RCC 7860 (cell line): ENCODE measurements at regions not wholly inside any gene's neighbourhood (a gene's known extent, or its start where the extent isn't known, plus 50 kb on each side); places are given as distances from the start of the nearest gene placed in this dataset.
"Not testable (repeated sequence)": the region's sequence is repeated elsewhere in the genome, so short reads cannot be mapped to it uniquely, and the experiment has no call there.

Experiments used
- DNase-seq: peaks from one replicate; pipeline ENCODE4 v3.0.0-alpha.2; 2015; ENCODE audit warnings: low spot score
- FAIRE-seq: peaks from 2 replicates; lab custom pipeline; 2012; peaks lifted over from hg19 to GRCh38; lab: Jason Lieb, UNC

- FAIRE-seq (no peak), DNase-seq (no peak)
Measured at GRCh38 chr15:98241032-98241554, 280.6 kb downstream of the ARRDC4 start.

GRCh38 chr15:98257290-98257689 is 296.8 kb downstream of the ARRDC4 start:
- FAIRE-seq (no peak), DNase-seq (no peak)

GRCh38 chr15:98263787-98264186 is 303.3 kb downstream of the ARRDC4 start:
- FAIRE-seq = no peak

GRCh38 chr15:98266295-98266694 is 305.8 kb downstream of the ARRDC4 start:
- DNase-seq = no peak
- no peak for FAIRE-seq

More at GRCh38 chr15:98263787-98264186, 303.3 kb downstream of the ARRDC4 start:
- DNase-seq = no peak

GRCh38 chr15:98268163-98268562 is 307.7 kb downstream of the ARRDC4 start:
- FAIRE-seq (no peak), DNase-seq (no peak)

DNA sequence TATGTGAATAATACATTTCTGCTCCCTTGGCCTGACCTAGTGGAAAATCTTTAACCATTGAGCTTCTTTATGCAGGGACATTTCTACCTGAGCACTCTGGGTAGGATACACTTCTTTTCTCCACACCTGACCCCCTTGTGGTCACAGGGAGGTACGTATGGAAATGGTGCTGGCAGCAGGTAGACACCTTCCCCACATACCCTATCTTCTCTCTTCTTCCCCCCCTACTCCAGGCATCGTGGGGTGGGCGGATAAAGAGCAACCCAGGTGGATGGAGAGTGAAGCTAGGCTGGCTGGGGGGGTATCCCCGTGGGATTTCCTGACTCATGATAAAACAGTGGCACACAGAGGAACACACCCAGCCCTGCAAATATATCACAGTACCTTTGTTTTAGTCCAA is 312.1 kb downstream of the ARRDC4 start:
- DNase-seq = no peak
- no peak for FAIRE-seq

GRCh38 chr15:98276018-98276417 is 315.5 kb downstream of the ARRDC4 start:
- DNase-seq = no peak
- FAIRE-seq = no peak

DNA sequence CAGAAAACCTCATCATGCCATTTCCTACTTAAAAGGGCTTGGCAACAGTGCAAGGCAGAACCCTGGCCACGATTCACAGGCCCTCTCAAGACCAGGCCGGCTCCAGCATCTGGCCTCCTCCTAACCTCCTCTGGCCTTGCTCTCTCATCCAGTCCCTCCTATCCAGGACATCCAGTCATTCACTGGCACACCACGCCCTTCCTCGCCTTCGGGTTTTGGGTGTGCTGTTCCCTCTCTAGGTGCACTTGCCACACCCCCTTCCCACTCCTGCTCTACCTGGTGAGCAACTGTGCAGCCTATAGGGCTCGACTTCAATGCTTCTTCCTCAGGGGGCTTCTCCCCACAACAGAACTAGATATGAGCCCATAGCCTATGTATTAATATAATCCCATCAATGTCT is 317.1 kb downstream of the ARRDC4 start:
- no peak for DNase-seq
- no peak for FAIRE-seq

GRCh38 chr15:98280284-98280975 is 319.9 kb downstream of the ARRDC4 start:
- DNase-seq = no peak
- FAIRE-seq = no peak

DNA sequence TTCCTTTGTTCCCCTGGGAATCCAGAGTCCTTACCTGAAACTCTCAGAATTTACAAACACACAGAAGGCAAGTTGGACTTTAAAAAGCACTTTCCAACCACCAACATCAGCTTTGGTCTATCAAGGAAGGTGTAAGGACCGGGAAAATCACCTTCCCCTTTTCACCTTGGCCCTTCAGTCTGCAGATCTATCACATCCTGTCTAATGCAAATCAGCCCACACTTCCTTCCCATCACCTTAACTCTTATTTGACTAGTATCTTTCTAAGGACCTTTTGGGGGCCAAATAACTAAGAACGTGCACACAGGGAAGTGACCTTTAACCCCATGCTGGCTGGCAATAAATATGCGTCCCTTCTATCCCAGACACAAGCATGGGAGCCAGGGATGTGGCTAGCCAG is 320.6 kb downstream of the ARRDC4 start:
- FAIRE-seq (no peak), DNase-seq (no peak)

DNA sequence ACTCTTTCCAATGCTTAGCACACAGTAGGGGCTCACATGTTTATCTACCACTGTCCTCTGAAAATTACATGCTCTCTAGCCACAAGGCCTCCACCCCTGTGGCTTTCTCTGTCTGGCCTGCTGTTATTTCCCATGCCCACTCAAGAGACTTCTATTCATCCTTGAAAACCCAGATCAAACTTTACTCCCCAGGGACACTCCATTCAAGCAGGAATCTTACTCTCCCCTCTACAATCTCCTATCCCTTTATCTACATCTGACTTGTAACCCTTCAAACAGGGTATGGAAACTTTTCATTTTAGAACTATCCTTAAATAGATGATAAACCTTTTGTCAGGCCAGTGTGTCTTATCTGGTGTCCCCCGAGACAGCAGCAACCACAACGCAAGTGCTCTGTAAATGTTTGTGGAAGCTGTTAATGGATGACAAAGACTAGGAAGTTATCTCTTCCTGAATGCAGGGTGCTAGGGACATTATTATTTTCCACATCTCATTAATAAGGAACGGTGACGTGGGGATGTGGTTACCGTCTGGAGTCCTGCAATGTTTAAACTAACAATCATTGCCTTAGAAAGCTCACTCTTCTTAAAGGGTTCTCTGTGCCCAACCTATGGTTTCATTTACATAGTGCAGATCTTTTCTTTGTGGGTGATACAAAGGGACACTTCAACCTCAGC is 322.3 kb downstream of the ARRDC4 start:
- FAIRE-seq = no peak
- no peak for DNase-seq

DNA sequence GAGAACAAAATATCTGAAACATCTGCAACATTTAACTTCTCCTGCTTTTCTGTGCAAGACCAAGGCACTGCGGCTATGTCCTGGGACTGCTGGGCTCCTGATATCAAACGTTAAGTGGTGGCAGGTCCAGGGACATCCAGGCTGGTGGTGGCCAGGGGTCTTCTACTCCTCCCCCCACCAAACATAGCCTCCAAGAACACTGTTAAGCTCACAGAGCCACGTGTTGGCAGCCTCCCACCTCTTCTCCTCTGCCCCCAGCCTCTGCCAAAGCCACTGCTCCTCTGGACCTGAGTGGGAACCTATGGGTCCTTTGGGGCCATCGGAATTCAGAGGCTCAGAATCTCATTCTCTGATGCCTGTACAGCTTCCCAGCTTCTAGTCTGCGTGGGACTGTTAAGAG is 325.7 kb downstream of the ARRDC4 start:
- no peak for FAIRE-seq
- DNase-seq = no peak

- DNase-seq = no peak
- FAIRE-seq = no peak
Measured at GRCh38 chr15:98286831-98287230, 326.3 kb downstream of the ARRDC4 start.

GRCh38 chr15:98288091-98288590 is 327.6 kb downstream of the ARRDC4 start:
- DNase-seq = no peak
- FAIRE-seq = no peak

- FAIRE-seq = no peak
- DNase-seq = no peak
Measured at GRCh38 chr15:98289747-98290146, 329.2 kb downstream of the ARRDC4 start.

DNA sequence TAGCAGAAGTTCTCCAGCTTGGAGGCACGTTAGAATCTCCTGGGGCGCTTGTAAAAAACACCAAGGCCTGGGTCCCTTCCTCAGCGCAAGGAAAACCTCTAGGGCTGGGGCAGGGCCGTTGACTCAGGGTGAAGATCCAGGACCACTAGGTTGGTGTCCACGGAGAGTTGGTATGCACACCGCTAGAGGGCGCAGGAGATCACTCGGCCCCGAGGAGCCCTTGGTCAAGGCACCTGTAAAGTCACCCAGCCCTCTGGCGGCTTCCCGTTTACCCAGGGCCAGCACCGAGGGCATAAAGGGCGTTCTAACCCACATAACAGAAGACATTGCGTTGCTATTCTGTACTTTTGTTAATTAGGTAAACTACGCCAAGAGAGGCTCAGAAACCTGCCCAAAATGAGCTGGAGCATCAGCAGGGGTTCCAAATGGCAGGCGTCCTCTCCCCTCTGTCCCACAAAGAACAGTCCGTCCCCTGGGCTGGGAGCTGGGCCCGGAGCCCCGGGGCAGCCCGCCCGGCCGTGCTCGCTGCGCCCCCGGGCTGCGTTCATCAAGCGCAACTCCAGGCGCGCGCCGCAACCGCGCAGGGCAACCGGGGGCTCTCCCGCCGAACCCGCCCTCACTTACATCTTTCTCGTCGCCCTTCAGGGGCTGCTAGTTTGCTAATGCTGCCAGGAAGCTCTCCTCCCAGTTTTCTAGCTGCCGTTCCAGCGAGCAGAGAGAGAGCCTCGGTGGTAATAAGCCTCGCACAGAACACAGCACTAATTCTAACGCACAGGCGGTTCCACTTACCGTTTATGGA is 332.1 kb downstream of the ARRDC4 start:
- peak; percentile 23 for DNase-seq
- no peak for FAIRE-seq

GRCh38 chr15:98294126-98294525 is 333.6 kb downstream of the ARRDC4 start:
- DNase-seq (no peak), FAIRE-seq (no peak)

GRCh38 chr15:98295101-98295759 is 334.7 kb downstream of the ARRDC4 start:
- FAIRE-seq = peak; percentile 75

DNA sequence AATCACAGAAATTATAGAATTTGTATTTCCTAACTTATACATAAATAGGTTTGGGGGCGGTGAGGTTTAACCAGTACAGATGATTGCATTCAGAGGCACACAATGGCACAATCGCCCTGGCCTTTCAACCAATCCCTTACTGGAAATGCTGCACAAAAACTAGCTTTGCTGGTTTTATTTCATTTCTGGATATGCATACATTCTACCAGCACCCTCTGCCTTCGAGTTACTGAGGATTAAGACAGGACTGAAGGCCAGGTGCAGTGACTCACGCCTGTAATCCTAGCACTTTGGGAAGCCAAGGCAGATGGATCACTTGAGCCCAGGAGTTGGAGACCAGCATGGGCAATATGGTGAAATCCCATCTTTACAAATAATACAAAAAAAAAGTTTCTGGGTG is 336.1 kb downstream of the ARRDC4 start:
- FAIRE-seq = no peak

More at GRCh38 chr15:98295101-98295759, 334.7 kb downstream of the ARRDC4 start:
- not testable (repeated sequence) for DNase-seq

DNA sequence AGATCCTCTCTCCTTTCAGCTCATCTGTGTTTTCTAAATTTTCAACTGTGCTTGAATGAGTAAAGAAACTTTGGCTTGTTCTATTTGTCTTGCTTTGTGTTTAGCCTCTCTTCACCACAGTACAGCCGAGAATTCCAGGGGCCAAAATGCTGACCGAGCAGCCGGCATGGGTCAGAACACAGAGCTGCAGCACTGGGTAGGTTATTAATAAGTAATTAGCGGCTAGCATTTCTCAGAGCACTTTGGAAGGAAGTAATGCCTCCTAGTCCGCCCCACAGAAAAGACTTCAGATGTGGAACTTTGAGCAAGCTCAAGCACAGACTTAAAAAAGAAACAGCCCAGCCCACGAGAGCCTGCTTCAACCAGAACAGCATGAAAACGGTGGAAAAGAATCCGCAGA is 343.9 kb downstream of the ARRDC4 start:
- no peak for FAIRE-seq
- no peak for DNase-seq

More for the DNA sequence above, 336.1 kb downstream of the ARRDC4 start:
- no peak for DNase-seq

- DNase-seq (no peak), FAIRE-seq (no peak)
Measured at GRCh38 chr15:98308117-98308516, 340.2 kb upstream of the IGF1R start.
